D341Med (cell line): ENCODE measurements at regions not wholly inside any gene's neighbourhood (a gene's known extent, or its start where the extent isn't known, plus 50 kb on each side); places are given as distances from the start of the nearest gene placed in this dataset.

ENCODE experiments used
- DNase-seq: peaks from one replicate; pipeline ENCODE4 v3.0.0; 2012; ENCODE audit warnings: low spot score

- DNase-seq: no peak
These were observed 75.1 kb upstream of the ZBTB40 start for GRCh38 chr1:22376546-22376945.

- DNase-seq: no peak
These were observed 74.7 kb upstream of the ZBTB40 start for GRCh38 chr1:22376976-22377375.

- no peak for DNase-seq
These were observed 72.1 kb upstream of the ZBTB40 start for GRCh38 chr1:22379566-22379965.

GRCh38 chr1:22380024-22380785 is 71.4 kb upstream of the ZBTB40 start:
- DNase-seq: no peak

GRCh38 chr1:22383526-22384294 is 67.9 kb upstream of the ZBTB40 start:
- DNase-seq: no peak

GRCh38 chr1:22385537-22385936 is 66.1 kb upstream of the ZBTB40 start:
- no peak for DNase-seq

GRCh38 chr1:22386774-22387173 is 64.9 kb upstream of the ZBTB40 start:
- DNase-seq: no peak

- no peak for DNase-seq
These were observed 63.6 kb upstream of the ZBTB40 start for GRCh38 chr1:22387919-22388580.

- DNase-seq: no peak
These were observed 62.8 kb upstream of the ZBTB40 start for GRCh38 chr1:22388671-22389450.

- DNase-seq: no peak
These were observed 58.1 kb upstream of the ZBTB40 start for GRCh38 chr1:22393587-22393986.

GRCh38 chr1:22398656-22399420 is 52.8 kb upstream of the ZBTB40 start:
- no peak for DNase-seq

- DNase-seq: no peak
These were observed 52.1 kb upstream of the ZBTB40 start for GRCh38 chr1:22399421-22400091.
